Activated CD4-positive, alpha-beta memory T cell treated with anti-CD3 and anti-CD28 coated beads for 36 hours (primary cell): ENCODE measurements at regions not wholly inside any gene's neighbourhood (a gene's known extent, or its start where the extent isn't known, plus 50 kb on each side); places are given as distances from the start of the nearest gene placed in this dataset.

Experiments used
- CTCF ChIA-PET: fragments of 350-600 bp; sonication (Branson Sonifier 250); formaldehyde crosslinking; loops from one replicate; lab custom pipeline; 2021; ENCODE audit warnings: antibody characterized with exemption, inconsistent platforms; lab: Charles Lee
- POLR2A ChIA-PET: fragments of 350-600 bp; sonication (Branson Sonifier 250); formaldehyde crosslinking; loops from one replicate; lab custom pipeline; 2021; ENCODE audit warnings: antibody characterized with exemption; lab: Charles Lee
- DNase-seq: peaks from one replicate; pipeline ENCODE4 v3.0.0-alpha.2; 2020
- H3K27ac Mint-ChIP-seq: one replicate; pipeline ENCODE4 v1.8.0; 2021; ENCODE audit warnings: mixed read lengths
- H3K27me3 Mint-ChIP-seq: one replicate; pipeline ENCODE4 v1.8.0; 2021; ENCODE audit warnings: mixed read lengths
- H3K36me3 Mint-ChIP-seq: one replicate; pipeline ENCODE4 v1.8.0; 2021; ENCODE audit warnings: mixed read lengths
- H3K4me1 Mint-ChIP-seq: one replicate; pipeline ENCODE4 v1.8.0; 2021; ENCODE audit warnings: low read depth, mixed read lengths
- H3K4me3 Mint-ChIP-seq: one replicate; pipeline ENCODE4 v1.8.0; 2021; ENCODE audit warnings: mild to moderate bottlenecking, mixed read lengths
- H3K9me3 Mint-ChIP-seq: one replicate; pipeline ENCODE4 v1.8.0; 2021; ENCODE audit warnings: mixed read lengths
- intact Hi-C: fragments of 100-400 bp; cut with micrococcal nuclease; formaldehyde crosslinking; loops from one replicate; pipeline ENCODE4 v1.15.1; 2023

GRCh38 chr5:62722360-62722759 is 143.7 kb downstream of the LRRC70 start:
- Mint-ChIP-seq H3K4me3 (no peak overlapping the region), H3K4me1 (no peaks in the 10 kb centered on the region), H3K36me3 (no peaks in the 10 kb centered on the region), H3K9me3 (no peaks in the 10 kb centered on the region), H3K27me3 (peaks cover 3% of the 10 kb centered on the region), H3K27ac (no peak overlapping the region)
- DNase-seq, result no peak
- ChIA-PET POLR2A (no interaction called here), CTCF (no interaction called here)
- intact Hi-C loops, result no loop called here

- ChIA-PET CTCF (interaction anchor here (1.1 kb wide), 1 partner anchor 11 kb away, joined by 3 read pairs; no protein-coding TSS in a partner anchor), POLR2A (no interaction called here)
- Mint-ChIP-seq H3K4me1 (no peaks in the 10 kb centered on the region), H3K27me3 (peaks cover 3% of the 10 kb centered on the region), H3K9me3 (no peaks in the 10 kb centered on the region), H3K27ac (no peak overlapping the region), H3K4me3 (no peak overlapping the region), H3K36me3 (no peaks in the 10 kb centered on the region)
- intact Hi-C loops, result no loop called here
- peak; percentile 17 for DNase-seq
Measured at GRCh38 chr5:62720031-62720441, 141.4 kb downstream of the LRRC70 start.

- no peak overlapping the region for H3K27ac Mint-ChIP-seq
- no peak for DNase-seq
- H3K36me3 Mint-ChIP-seq, result no peaks in the 10 kb centered on the region
- peaks cover 3% of the 10 kb centered on the region for H3K27me3 Mint-ChIP-seq
- H3K9me3 Mint-ChIP-seq, result no peaks in the 10 kb centered on the region
- intact Hi-C loops, result no loop called here
- ChIA-PET CTCF (interaction anchor here (1.1 to 1.2 kb wide), 2 partner anchors 12 to 275 kb away, joined by 3 read pairs; no protein-coding TSS in a partner anchor), POLR2A (no interaction called here)
- H3K4me1 Mint-ChIP-seq, result no peaks in the 10 kb centered on the region
- no peak overlapping the region for H3K4me3 Mint-ChIP-seq
Measured at GRCh38 chr5:62719061-62719720, 140.6 kb downstream of the LRRC70 start.

- DNase-seq, result no peak
- intact Hi-C loops, result no loop called here
- POLR2A ChIA-PET, result no interaction called here
- no peak overlapping the region for H3K4me3 Mint-ChIP-seq
- H3K9me3 Mint-ChIP-seq, result no peaks in the 10 kb centered on the region
- H3K27ac Mint-ChIP-seq, result no peak overlapping the region
- no peaks in the 10 kb centered on the region for H3K4me1 Mint-ChIP-seq
- no peaks in the 10 kb centered on the region for H3K36me3 Mint-ChIP-seq
- peaks cover 3% of the 10 kb centered on the region for H3K27me3 Mint-ChIP-seq
- CTCF ChIA-PET, result interaction anchor here (1.2 kb wide), 1 partner anchor 275 kb away, joined by 3 read pairs; no protein-coding TSS in a partner anchor
Measured at GRCh38 chr5:62718324-62718723, 139.7 kb downstream of the LRRC70 start.

- intact Hi-C loops, result no loop called here
- ChIA-PET POLR2A (no interaction called here), CTCF (no interaction called here)
- Mint-ChIP-seq H3K36me3 (no peaks in the 10 kb centered on the region), H3K27ac (no peak overlapping the region), H3K9me3 (no peaks in the 10 kb centered on the region), H3K4me3 (no peak overlapping the region), H3K27me3 (peaks cover 3% of the 10 kb centered on the region), H3K4me1 (no peaks in the 10 kb centered on the region)
- no peak for DNase-seq
Measured at GRCh38 chr5:62717301-62717933, 138.8 kb downstream of the LRRC70 start.

GRCh38 chr5:62714296-62714695 is 135.7 kb downstream of the LRRC70 start:
- no peak overlapping the region for H3K27ac Mint-ChIP-seq
- ChIA-PET POLR2A (no interaction called here), CTCF (no interaction called here)
- H3K4me1 Mint-ChIP-seq, result no peaks in the 10 kb centered on the region
- no peaks in the 10 kb centered on the region for H3K36me3 Mint-ChIP-seq
- no peak for DNase-seq
- no peak overlapping the region for H3K4me3 Mint-ChIP-seq
- peaks cover 2% of the 10 kb centered on the region for H3K27me3 Mint-ChIP-seq
- H3K9me3 Mint-ChIP-seq, result no peaks in the 10 kb centered on the region
- intact Hi-C loops, result no loop called here

GRCh38 chr5:62708481-62709325 is 130.1 kb downstream of the LRRC70 start:
- Mint-ChIP-seq H3K4me3 (no peak overlapping the region), H3K27me3 (peaks cover 1% of the 10 kb centered on the region), H3K9me3 (peaks cover 5% of the 10 kb centered on the region), H3K4me1 (no peaks in the 10 kb centered on the region), H3K27ac (no peak overlapping the region), H3K36me3 (no peaks in the 10 kb centered on the region)
- no peak for DNase-seq
- ChIA-PET POLR2A (no interaction called here), CTCF (no interaction called here)
- intact Hi-C loops, result no loop called here

GRCh38 chr5:62707563-62707962 is 128.9 kb downstream of the LRRC70 start:
- ChIA-PET POLR2A (no interaction called here), CTCF (no interaction called here)
- Mint-ChIP-seq H3K36me3 (no peaks in the 10 kb centered on the region), H3K27ac (no peak overlapping the region), H3K9me3 (peaks cover 5% of the 10 kb centered on the region), H3K27me3 (peaks cover 1% of the 10 kb centered on the region), H3K4me3 (no peak overlapping the region), H3K4me1 (no peaks in the 10 kb centered on the region)
- DNase-seq, result no peak
- intact Hi-C loops, result no loop called here

- DNase-seq, result no peak
- Mint-ChIP-seq H3K4me1 (no peaks in the 10 kb centered on the region), H3K27me3 (peaks cover 1% of the 10 kb centered on the region), H3K36me3 (no peaks in the 10 kb centered on the region), H3K27ac (no peak overlapping the region), H3K4me3 (no peak overlapping the region), H3K9me3 (peaks cover 5% of the 10 kb centered on the region)
- ChIA-PET CTCF (no interaction called here), POLR2A (no interaction called here)
- intact Hi-C loops, result no loop called here
Measured at GRCh38 chr5:62707131-62707530, 128.5 kb downstream of the LRRC70 start.

GRCh38 chr5:62705022-62705421 is 126.4 kb downstream of the LRRC70 start:
- intact Hi-C loops, result no loop called here
- H3K27me3 Mint-ChIP-seq, result peaks cover 1% of the 10 kb centered on the region
- H3K27ac Mint-ChIP-seq, result no peak overlapping the region
- H3K9me3 Mint-ChIP-seq, result peaks cover 5% of the 10 kb centered on the region
- CTCF ChIA-PET, result no interaction called here
- POLR2A ChIA-PET, result no interaction called here
- H3K4me3 Mint-ChIP-seq, result no peak overlapping the region
- H3K36me3 Mint-ChIP-seq, result no peaks in the 10 kb centered on the region
- H3K4me1 Mint-ChIP-seq, result no peaks in the 10 kb centered on the region
- DNase-seq, result no peak

- DNase-seq, result no peak
- intact Hi-C loops, result no loop called here
- no peaks in the 10 kb centered on the region for H3K4me1 Mint-ChIP-seq
- H3K27me3 Mint-ChIP-seq, result peaks cover 1% of the 10 kb centered on the region
- ChIA-PET CTCF (interaction anchor here (1.3 kb wide), 1 partner anchor 242 kb away, joined by 4 read pairs; no protein-coding TSS in a partner anchor), POLR2A (no interaction called here)
- no peaks in the 10 kb centered on the region for H3K36me3 Mint-ChIP-seq
- H3K9me3 Mint-ChIP-seq, result no peaks in the 10 kb centered on the region
- H3K27ac Mint-ChIP-seq, result no peak overlapping the region
- H3K4me3 Mint-ChIP-seq, result no peak overlapping the region
Measured at GRCh38 chr5:62702126-62702525, 123.5 kb downstream of the LRRC70 start.

GRCh38 chr5:62701036-62701435 is 122.4 kb downstream of the LRRC70 start:
- ChIA-PET POLR2A (no interaction called here), CTCF (no interaction called here)
- intact Hi-C loops, result no loop called here
- H3K36me3 Mint-ChIP-seq, result no peaks in the 10 kb centered on the region
- no peak overlapping the region for H3K4me3 Mint-ChIP-seq
- no peaks in the 10 kb centered on the region for H3K9me3 Mint-ChIP-seq
- no peaks in the 10 kb centered on the region for H3K4me1 Mint-ChIP-seq
- H3K27ac Mint-ChIP-seq, result no peak overlapping the region
- no peak for DNase-seq
- H3K27me3 Mint-ChIP-seq, result peaks cover 4% of the 10 kb centered on the region
